IPS DF 6.9 (cell line): ENCODE measurements at regions not wholly inside any gene's neighbourhood (a gene's known extent, or its start where the extent isn't known, plus 50 kb on each side); places are given as distances from the start of the nearest gene placed in this dataset.

ENCODE experiments used
- DNase-seq: peaks from one replicate; pipeline ENCODE4 v3.0.0-alpha.2; 2013; ENCODE audit warnings: low read depth, low spot score
- H3K27ac ChIP-seq: one replicate; pipeline ENCODE4 v1.5.1; 2013; ENCODE audit warnings: low read length, control low read depth
- H3K27me3 ChIP-seq: 2 replicates; pipeline ENCODE4 v1.6.1; 2013; ENCODE audit warnings: mild to moderate bottlenecking, low read length; ENCODE audit not compliant: control insufficient read depth, insufficient read depth
- H3K36me3 ChIP-seq: 2 replicates; pipeline ENCODE4 v1.6.1; 2013; ENCODE audit warnings: low read length; ENCODE audit not compliant: control insufficient read depth, insufficient read depth
- H3K4me1 ChIP-seq: 2 replicates; pipeline ENCODE4 v1.6.1; 2013; ENCODE audit warnings: low read length; ENCODE audit not compliant: control insufficient read depth, insufficient read depth
- H3K4me3 ChIP-seq: 2 replicates; pipeline ENCODE4 v1.5.1; 2013; ENCODE audit warnings: mild to moderate bottlenecking, low read length
- H3K9me3 ChIP-seq: 2 replicates; pipeline ENCODE4 v1.6.1; 2013; ENCODE audit warnings: low read length, inconsistent platforms; ENCODE audit not compliant: control insufficient read depth, insufficient read depth
- WGBS: extraction: QIAGEN DNeasy Blood & Tissue Kit; methylation state at CpG from one replicate; pipeline ENCODE4 v1.1.7; 2013; ENCODE audit warnings: mixed read lengths, missing lambda C conversion rate; ENCODE audit not compliant: insufficient read length, insufficient coverage; 5-methylcytosine and 5-hydroxymethylcytosine counted together

- Histone ChIP-seq H3K9me3 (no peaks in the 10 kb centered on the region), H3K27me3 (no peaks in the 10 kb centered on the region), H3K36me3 (no peaks in the 10 kb centered on the region), H3K4me1 (no peaks in the 10 kb centered on the region), H3K4me3 (no peak overlapping the region), H3K27ac (no peak overlapping the region)
- WGBS = no CpG with 5 or more reads among the region's 2 CpGs
- no peak for DNase-seq
Observed at GRCh38 chr1:170789063-170789462, 125.1 kb downstream of the PRRX1 start.

GRCh38 chr1:170790175-170790574, 126.2 kb downstream of the PRRX1 start:
- Histone ChIP-seq H3K4me3 (no peak overlapping the region), H3K27ac (no peak overlapping the region), H3K9me3 (no peaks in the 10 kb centered on the region), H3K27me3 (no peaks in the 10 kb centered on the region), H3K4me1 (no peaks in the 10 kb centered on the region), H3K36me3 (no peaks in the 10 kb centered on the region)
- DNase-seq = peak; percentile 7
- WGBS = no CpG with 5 or more reads among the region's 2 CpGs

GRCh38 chr1:170790651-170791071, 126.7 kb downstream of the PRRX1 start:
- WGBS = no CpG with 5 or more reads among the region's 3 CpGs
- no peaks in the 10 kb centered on the region for H3K36me3 ChIP-seq
- no peak overlapping the region for H3K27ac ChIP-seq
- no peaks in the 10 kb centered on the region for H3K4me1 ChIP-seq
- DNase-seq = no peak
- H3K4me3 ChIP-seq = no peak overlapping the region
- H3K9me3 ChIP-seq = no peaks in the 10 kb centered on the region
- H3K27me3 ChIP-seq = no peaks in the 10 kb centered on the region

- H3K9me3 ChIP-seq = no peaks in the 10 kb centered on the region
- no peaks in the 10 kb centered on the region for H3K27me3 ChIP-seq
- H3K4me1 ChIP-seq = no peaks in the 10 kb centered on the region
- H3K36me3 ChIP-seq = no peaks in the 10 kb centered on the region
- no CpG with 5 or more reads among the region's 5 CpGs for WGBS
- no peak overlapping the region for H3K4me3 ChIP-seq
- no peak overlapping the region for H3K27ac ChIP-seq
- no peak for DNase-seq
Observed at GRCh38 chr1:170791941-170792340, 128.0 kb downstream of the PRRX1 start.

- no peaks in the 10 kb centered on the region for H3K9me3 ChIP-seq
- DNase-seq = no peak
- no peak overlapping the region for H3K27ac ChIP-seq
- H3K4me3 ChIP-seq = no peak overlapping the region
- H3K36me3 ChIP-seq = no peaks in the 10 kb centered on the region
- no peaks in the 10 kb centered on the region for H3K27me3 ChIP-seq
- no peaks in the 10 kb centered on the region; the same call in 1 of the 2 replicates for H3K4me1 ChIP-seq
Observed at GRCh38 chr1:170800265-170800664, 135.1 kb upstream of the MROH9 start.

DNA sequence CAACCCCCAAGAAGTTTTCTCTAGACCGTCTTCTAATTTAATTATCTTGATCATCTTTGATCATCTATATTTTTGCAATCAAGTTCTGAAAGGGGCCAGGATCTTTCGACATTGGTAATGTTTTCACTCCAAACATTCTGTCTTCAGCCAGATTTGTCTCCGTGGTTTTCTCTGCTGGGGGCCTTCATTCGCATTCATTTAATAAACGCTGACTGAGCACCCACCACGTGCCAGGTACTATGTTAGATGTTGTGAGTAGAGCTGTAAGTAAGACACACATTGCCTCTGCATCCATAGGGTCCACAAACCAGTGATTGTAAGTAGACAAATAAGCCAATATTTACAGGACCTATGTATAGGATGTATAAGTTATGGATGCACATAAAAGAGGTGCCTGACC, 134.5 kb upstream of the MROH9 start:
- no peak for DNase-seq
- Histone ChIP-seq H3K4me3 (no peak overlapping the region), H3K9me3 (no peaks in the 10 kb centered on the region), H3K27me3 (no peaks in the 10 kb centered on the region), H3K36me3 (no peaks in the 10 kb centered on the region), H3K27ac (no peak overlapping the region), H3K4me1 (no peaks in the 10 kb centered on the region; the same call in 1 of the 2 replicates)
- WGBS = no CpG with 5 or more reads among the region's 6 CpGs

- no peak for DNase-seq
- no peaks in the 10 kb centered on the region for H3K27me3 ChIP-seq
- no peaks in the 10 kb centered on the region for H3K36me3 ChIP-seq
- H3K27ac ChIP-seq = no peak overlapping the region
- H3K4me1 ChIP-seq = no peaks in the 10 kb centered on the region; the same call in 1 of the 2 replicates
- WGBS = no CpG with 5 or more reads among the region's 1 CpG
- no peaks in the 10 kb centered on the region for H3K9me3 ChIP-seq
- no peak overlapping the region for H3K4me3 ChIP-seq
Observed at GRCh38 chr1:170803711-170804110, 131.6 kb upstream of the MROH9 start.

- Histone ChIP-seq H3K27ac (no peak overlapping the region), H3K27me3 (no peaks in the 10 kb centered on the region), H3K36me3 (no peaks in the 10 kb centered on the region), H3K4me3 (no peak overlapping the region), H3K9me3 (no peaks in the 10 kb centered on the region), H3K4me1 (no peaks in the 10 kb centered on the region; the same call in 1 of the 2 replicates)
- no peak for DNase-seq
Observed at GRCh38 chr1:170804419-170804818, 130.9 kb upstream of the MROH9 start.

DNA sequence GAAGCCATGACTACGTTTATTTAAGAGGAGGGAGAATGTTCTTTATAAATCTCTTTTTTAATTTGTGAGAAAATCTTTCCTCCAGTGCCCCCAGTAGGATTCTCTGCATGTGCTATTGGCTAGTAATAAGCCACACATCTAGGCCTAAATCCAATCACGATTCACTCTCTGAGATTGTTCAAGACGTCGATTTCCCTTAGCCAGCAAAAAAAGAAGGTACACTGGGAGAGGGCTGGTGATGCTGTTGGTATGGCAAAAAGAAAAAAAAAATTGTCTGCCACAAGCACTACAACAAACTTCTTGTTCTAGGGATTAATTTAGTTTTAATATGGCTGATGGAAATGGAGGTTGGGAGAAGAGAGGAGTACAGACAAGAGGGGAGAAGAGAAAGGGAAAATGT, 130.5 kb upstream of the MROH9 start:
- no peaks in the 10 kb centered on the region for H3K36me3 ChIP-seq
- H3K27ac ChIP-seq = no peak overlapping the region
- no peak overlapping the region for H3K4me3 ChIP-seq
- H3K4me1 ChIP-seq = no peaks in the 10 kb centered on the region; the same call in 1 of the 2 replicates
- H3K9me3 ChIP-seq = no peaks in the 10 kb centered on the region
- no CpG with 5 or more reads among the region's 4 CpGs for WGBS
- no peak for DNase-seq
- H3K27me3 ChIP-seq = no peaks in the 10 kb centered on the region

DNA sequence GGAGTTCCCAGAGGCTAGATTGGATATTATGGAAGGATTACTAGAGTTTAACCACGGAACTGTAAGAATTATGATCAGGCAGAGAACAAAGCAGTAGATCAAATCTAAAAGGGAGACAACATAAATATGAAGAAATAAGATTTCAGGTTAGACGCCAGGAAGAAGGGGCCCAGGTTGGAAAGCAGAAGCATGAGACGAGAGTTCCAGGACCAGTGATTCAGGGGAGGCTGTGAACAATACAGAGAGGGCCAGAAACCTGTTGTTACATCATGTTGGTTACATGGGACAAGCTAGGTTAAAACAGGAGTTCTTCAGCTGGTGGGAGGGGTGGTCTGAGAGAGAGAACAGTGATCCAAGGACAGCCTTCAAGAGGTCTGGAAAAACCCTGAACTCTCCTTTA, 128.4 kb upstream of the MROH9 start:
- no peak for DNase-seq
- no CpG with 5 or more reads among the region's 3 CpGs for WGBS
- no peaks in the 10 kb centered on the region for H3K27me3 ChIP-seq

GRCh38 chr1:170807432-170807831, 127.9 kb upstream of the MROH9 start:
- WGBS = no CpG with 5 or more reads among the region's 4 CpGs
- no peaks in the 10 kb centered on the region for H3K36me3 ChIP-seq
- no peak for DNase-seq

More for the DNA sequence above, 128.4 kb upstream of the MROH9 start:
- H3K27ac ChIP-seq = no peak overlapping the region
- no peaks in the 10 kb centered on the region for H3K36me3 ChIP-seq
- H3K4me1 ChIP-seq = no peaks in the 10 kb centered on the region
- no peaks in the 10 kb centered on the region for H3K9me3 ChIP-seq
- no peak overlapping the region for H3K4me3 ChIP-seq

More at GRCh38 chr1:170807432-170807831, 127.9 kb upstream of the MROH9 start:
- Histone ChIP-seq H3K4me3 (no peak overlapping the region), H3K27me3 (no peaks in the 10 kb centered on the region), H3K4me1 (no peaks in the 10 kb centered on the region), H3K27ac (no peak overlapping the region), H3K9me3 (no peaks in the 10 kb centered on the region)
